ENCODE measurements at regions not wholly inside any gene's neighbourhood (a gene's known extent, or its start where the extent isn't known, plus 50 kb on each side); places are given as distances from the start of the nearest gene placed in this dataset.
A peak's percentile ranks its signal among the peaks of the same experiment; 100 is the strongest.
"Not testable (repeated sequence)": the region's sequence is repeated elsewhere in the genome, so short reads cannot be mapped to it uniquely, and the experiment has no call there.

GRCh38 chr5:52255308-52255707 lies 532.4 kb upstream of the ITGA1 start:
- H3K4me3 ChIP-seq = no peak overlapping the region
- no peak overlapping the region for H3K27ac ChIP-seq
- peak in 4 of 8 experiments; percentile 48 to 58 (median 54) for ATAC-seq (replicated peaks in 6 of 8)
- no peaks in the 10 kb centered on the region for H3K4me1 ChIP-seq (replicated peaks in 1 of 2)
- in situ Hi-C loops (cut with MboI; ENCODE audit: low pct_unique_long_range_greater_than_20kb in 2 of 9, low sequenced_read_pairs in 9 of 9, unreplicated experiment in 9 of 9) = no loop called here
- 0 to 78% (median 50%) methylated on average over 1 to 4 of the region's 4 CpGs; no CpG with 5 or more reads in 1 of the 10 experiments for WGBS, 10 experiments

GRCh38 chr5:52262844-52263243 lies 524.9 kb upstream of the ITGA1 start:
- in situ Hi-C loops (cut with MboI; ENCODE audit: low pct_unique_long_range_greater_than_20kb in 2 of 9, low sequenced_read_pairs in 9 of 9, unreplicated experiment in 9 of 9) = no loop called here
- H3K4me1 ChIP-seq (replicated peaks in 1 of 2) = no peaks in the 10 kb centered on the region
- ATAC-seq (replicated peaks in 6 of 8) = no peak
- H3K27ac ChIP-seq = no peak overlapping the region
- no peak overlapping the region for H3K4me3 ChIP-seq
- WGBS, 10 experiments = 0 to 95% (median 89%) methylated on average over 1 to 3 of the region's 3 CpGs; no CpG with 5 or more reads in 2 of the 10 experiments

GRCh38 chr5:52269401-52269800 lies 518.3 kb upstream of the ITGA1 start:
- in situ Hi-C loops (cut with MboI; ENCODE audit: low pct_unique_long_range_greater_than_20kb in 2 of 9, low sequenced_read_pairs in 9 of 9, unreplicated experiment in 9 of 9) = no loop called here
- Histone ChIP-seq H3K27ac (no peak overlapping the region), H3K4me3 (no peak overlapping the region), H3K4me1 (replicated peaks in 1 of 2) (peaks cover 8 to 26% of the 10 kb centered on the region in 2 donors)
- 0 to 88% (median 32%) methylated on average over 1 of the region's 1 CpG for WGBS, 10 experiments
- ATAC-seq (replicated peaks in 6 of 8) = peak in 7 of 8 experiments; percentile 42 to 97 (median 96)

GRCh38 chr5:52269859-52270258 lies 517.9 kb upstream of the ITGA1 start:
- in situ Hi-C loops (cut with MboI; ENCODE audit: low pct_unique_long_range_greater_than_20kb in 2 of 9, low sequenced_read_pairs in 9 of 9, unreplicated experiment in 9 of 9) = no loop called here
- Histone ChIP-seq H3K4me1 (replicated peaks in 1 of 2) (peaks cover 8 to 26% of the 10 kb centered on the region in 2 donors), H3K27ac (no peak overlapping the region), H3K4me3 (no peak overlapping the region)
- ATAC-seq (replicated peaks in 6 of 8) = peak in 6 of 8 experiments; percentile 50 to 74 (median 60)
- WGBS, 10 experiments = 4 to 82% (median 44%) methylated on average over 1 to 4 of the region's 4 CpGs; no CpG with 5 or more reads in 3 of the 10 experiments

- Histone ChIP-seq H3K4me1 (replicated peaks in 1 of 2) (peaks cover 0 to 12% of the 10 kb centered on the region in 2 donors), H3K4me3 (no peak overlapping the region), H3K27ac (no peak overlapping the region)
- ATAC-seq (replicated peaks in 6 of 8) = peak in 4 of 8 experiments; percentile 21 to 78 (median 51)
- in situ Hi-C loops (cut with MboI; ENCODE audit: low pct_unique_long_range_greater_than_20kb in 2 of 9, low sequenced_read_pairs in 9 of 9, unreplicated experiment in 9 of 9) = no loop called here
Observed at GRCh38 chr5:52275639-52276038, 512.1 kb upstream of the ITGA1 start.

- in situ Hi-C loops (cut with MboI; ENCODE audit: low pct_unique_long_range_greater_than_20kb in 2 of 9, low sequenced_read_pairs in 9 of 9, unreplicated experiment in 9 of 9) = no loop called here
- no peak for ATAC-seq (replicated peaks in 6 of 8)
- 49 to 100% (median 83%) methylated on average over 1 to 2 of the region's 2 CpGs; no CpG with 5 or more reads in 3 of the 10 experiments for whole genome bisulfite sequencing, 10 experiments
- H3K27ac ChIP-seq = no peak overlapping the region
- no peak overlapping the region for H3K4me3 ChIP-seq
- H3K4me1 ChIP-seq (replicated peaks in 1 of 2) = peaks cover 0 to 7% of the 10 kb centered on the region in 2 donors
Observed at GRCh38 chr5:52277101-52277500, 510.6 kb upstream of the ITGA1 start.

- Histone ChIP-seq H3K27ac (no peak overlapping the region), H3K4me3 (no peak overlapping the region), H3K4me1 (replicated peaks in 1 of 2) (no peaks in the 10 kb centered on the region)
- ATAC-seq (replicated peaks in 6 of 8) = no peak
- in situ Hi-C loops (cut with MboI; ENCODE audit: low pct_unique_long_range_greater_than_20kb in 2 of 9, low sequenced_read_pairs in 9 of 9, unreplicated experiment in 9 of 9) = no loop called here
Observed at GRCh38 chr5:52282647-52283046, 505.1 kb upstream of the ITGA1 start.

- in situ Hi-C loops (cut with MboI; ENCODE audit: low pct_unique_long_range_greater_than_20kb in 2 of 9, low sequenced_read_pairs in 9 of 9, unreplicated experiment in 9 of 9) = no loop called here
- H3K4me1 ChIP-seq (replicated peaks in 1 of 2) = no peaks in the 10 kb centered on the region
- no peak overlapping the region for H3K4me3 ChIP-seq
- no peak overlapping the region for H3K27ac ChIP-seq
- ATAC-seq (replicated peaks in 6 of 8) = peak in 2 of 8 experiments; percentile 30 to 65
- WGBS, 10 experiments = 0 to 100% (median 58%) methylated on average over 1 of the region's 1 CpG; no CpG with 5 or more reads in 2 of the 10 experiments
Observed at GRCh38 chr5:52283221-52283620, 504.5 kb upstream of the ITGA1 start.

- WGBS, 10 experiments = 0 to 82% (median 66%) methylated on average over 1 to 2 of the region's 2 CpGs
- no peaks in the 10 kb centered on the region for H3K4me1 ChIP-seq (replicated peaks in 1 of 2)
- in situ Hi-C loops (cut with MboI; ENCODE audit: low pct_unique_long_range_greater_than_20kb in 2 of 9, low sequenced_read_pairs in 9 of 9, unreplicated experiment in 9 of 9) = no loop called here
- no peak overlapping the region for H3K4me3 ChIP-seq
- H3K27ac ChIP-seq = no peak overlapping the region
- peak in 3 of 8 experiments; percentile 55 to 98 (median 93) for ATAC-seq (replicated peaks in 6 of 8)
Observed at GRCh38 chr5:52300703-52301372, 486.9 kb upstream of the ITGA1 start.

GRCh38 chr5:52304816-52305215 lies 482.9 kb upstream of the ITGA1 start:
- in situ Hi-C loops (cut with MboI; ENCODE audit: low pct_unique_long_range_greater_than_20kb in 2 of 9, low sequenced_read_pairs in 9 of 9, unreplicated experiment in 9 of 9) = not testable (repeated sequence)

GRCh38 chr5:52328220-52328806 lies 459.4 kb upstream of the ITGA1 start:
- Histone ChIP-seq H3K4me3 (no peak overlapping the region), H3K4me1 (replicated peaks in 1 of 2) (no peaks in the 10 kb centered on the region), H3K27ac (no peak overlapping the region)
- ATAC-seq (replicated peaks in 6 of 8) = peak in 4 of 8 experiments; percentile 32 to 86 (median 64)
- in situ Hi-C loops (cut with MboI; ENCODE audit: low pct_unique_long_range_greater_than_20kb in 2 of 9, low sequenced_read_pairs in 9 of 9, unreplicated experiment in 9 of 9) = no loop called here

More at GRCh38 chr5:52304816-52305215, 482.9 kb upstream of the ITGA1 start:
- not testable (repeated sequence) for ATAC-seq (replicated peaks in 6 of 8); H3K4me1 ChIP-seq (replicated peaks in 1 of 2); H3K27ac ChIP-seq; H3K4me3 ChIP-seq
- WGBS, 10 experiments = 7 to 94% (median 60%) methylated on average over 1 to 9 of the region's 9 CpGs; no CpG with 5 or more reads in 3 of the 10 experiments

- in situ Hi-C loops (cut with MboI; ENCODE audit: low pct_unique_long_range_greater_than_20kb in 2 of 9, low sequenced_read_pairs in 9 of 9, unreplicated experiment in 9 of 9) = no loop called here
- no peak for ATAC-seq (replicated peaks in 6 of 8)
- no peaks in the 10 kb centered on the region for H3K4me1 ChIP-seq (replicated peaks in 1 of 2)
- H3K4me3 ChIP-seq = no peak overlapping the region
- 10 to 100% (median 80%) methylated on average over 1 of the region's 1 CpG; no CpG with 5 or more reads in 1 of the 10 experiments for WGBS, 10 experiments
- H3K27ac ChIP-seq = no peak overlapping the region
Observed at GRCh38 chr5:52331725-52332124, 456.0 kb upstream of the ITGA1 start.

GRCh38 chr5:52334367-52334766 lies 453.3 kb upstream of the ITGA1 start:
- Histone ChIP-seq H3K4me3 (no peak overlapping the region), H3K4me1 (replicated peaks in 1 of 2) (no peaks in the 10 kb centered on the region), H3K27ac (no peak overlapping the region)
- WGBS, 10 experiments = 0 to 59% (median 31%) methylated on average over 3 to 5 of the region's 5 CpGs
- ATAC-seq (replicated peaks in 6 of 8) = no peak
- in situ Hi-C loops (cut with MboI; ENCODE audit: low pct_unique_long_range_greater_than_20kb in 2 of 9, low sequenced_read_pairs in 9 of 9, unreplicated experiment in 9 of 9) = no loop called here

GRCh38 chr5:52339285-52339684 lies 448.4 kb upstream of the ITGA1 start:
- 10 to 100% (median 84%) methylated on average over 1 to 3 of the region's 3 CpGs for WGBS, 10 experiments
- peaks cover 0 to 8% of the 10 kb centered on the region in 2 donors for H3K4me1 ChIP-seq (replicated peaks in 1 of 2)
- no peak overlapping the region for H3K4me3 ChIP-seq
- in situ Hi-C loops (cut with MboI; ENCODE audit: low pct_unique_long_range_greater_than_20kb in 2 of 9, low sequenced_read_pairs in 9 of 9, unreplicated experiment in 9 of 9) = no loop called here
- no peak for ATAC-seq (replicated peaks in 6 of 8)
- H3K27ac ChIP-seq = no peak overlapping the region

Measured in motor neuron (in vitro differentiated cells).